Astrocyte (in vitro differentiated cells and primary cell): ENCODE measurements at regions not wholly inside any gene's neighbourhood (a gene's known extent, or its start where the extent isn't known, plus 50 kb on each side); places are given as distances from the start of the nearest gene placed in this dataset.

Experiments
- DNase-seq: peaks from one replicate; pipeline ENCODE4 v3.0.0-alpha.2; 2010; ENCODE audit warnings: low read depth
- FAIRE-seq: peaks from 2 replicates; lab custom pipeline; 2011; peaks lifted over from hg19 to GRCh38; lab: Jason Lieb, UNC
- H2AFZ ChIP-seq: 2 replicates; pipeline ENCODE4 v1.6.0; 2012; ENCODE audit warnings: low read depth, low read length, inconsistent platforms
- H3K27ac ChIP-seq: 2 replicates; pipeline ENCODE4 v1.5.1; 2011; ENCODE audit warnings: low read depth, low read length, inconsistent platforms
- H3K27me3 ChIP-seq: 2 replicates; pipeline ENCODE4 v1.6.0; 2011; ENCODE audit warnings: low read length, inconsistent platforms; ENCODE audit not compliant: insufficient read depth
- H3K36me3 ChIP-seq: 2 replicates; pipeline ENCODE4 v1.5.1; 2011; ENCODE audit warnings: low read length, inconsistent platforms; ENCODE audit not compliant: insufficient read depth
- H3K4me1 ChIP-seq: 2 replicates; pipeline ENCODE4 v1.5.1; 2011; ENCODE audit warnings: low read length, inconsistent platforms; ENCODE audit not compliant: insufficient read depth
- H3K4me2 ChIP-seq: 2 replicates; pipeline ENCODE4 v1.6.0; 2012; ENCODE audit warnings: low read length, inconsistent platforms
- H3K4me3 ChIP-seq: 2 replicates; pipeline ENCODE4 v1.5.1; 2011; ENCODE audit warnings: low read depth, mild to moderate bottlenecking, low read length, inconsistent platforms; ENCODE audit not compliant: insufficient read depth
- H3K79me2 ChIP-seq: 2 replicates; pipeline ENCODE4 v1.6.0; 2012; ENCODE audit warnings: mild to moderate bottlenecking, low read length, inconsistent platforms; ENCODE audit not compliant: insufficient read depth
- H3K9ac ChIP-seq: 2 replicates; pipeline ENCODE4 v1.6.0; 2012; ENCODE audit warnings: mild to moderate bottlenecking, low read length, inconsistent platforms
- H3K9me3 ChIP-seq: 2 replicates; pipeline ENCODE4 v1.5.1; 2012; ENCODE audit warnings: low read depth, mild to moderate bottlenecking, low read length, inconsistent platforms; ENCODE audit not compliant: insufficient read depth
- H4K20me1 ChIP-seq: 2 replicates; pipeline ENCODE4 v1.6.0; 2012; ENCODE audit warnings: low read length, inconsistent platforms; ENCODE audit not compliant: insufficient read depth
- H3K27ac Mint-ChIP-seq: one replicate; pipeline ENCODE4 v1.8.0; 2021; ENCODE audit warnings: mild to moderate bottlenecking, mixed read lengths; ENCODE audit not compliant: unreplicated experiment
- H3K27me3 Mint-ChIP-seq: one replicate; pipeline ENCODE4 v1.8.0; 2021; ENCODE audit warnings: low read depth, mixed read lengths; ENCODE audit not compliant: unreplicated experiment
- H3K36me3 Mint-ChIP-seq: one replicate; pipeline ENCODE4 v1.8.0; 2021; ENCODE audit warnings: low read depth, mixed read lengths; ENCODE audit not compliant: unreplicated experiment
- H3K4me1 Mint-ChIP-seq: one replicate; pipeline ENCODE4 v1.8.0; 2021; ENCODE audit warnings: low read depth, mixed read lengths; ENCODE audit not compliant: unreplicated experiment
- H3K4me3 Mint-ChIP-seq: one replicate; pipeline ENCODE4 v1.8.0; 2021; ENCODE audit warnings: mild to moderate bottlenecking, moderate library complexity, mixed read lengths; ENCODE audit not compliant: unreplicated experiment
- H3K9me3 Mint-ChIP-seq: one replicate; pipeline ENCODE4 v1.8.0; 2021; ENCODE audit warnings: mild to moderate bottlenecking, mixed read lengths; ENCODE audit not compliant: unreplicated experiment
- CTCF ChIP-seq: IDR thresholded peaks from 2 replicates; pipeline ENCODE4 v1.5.1; 2011; ENCODE audit warnings: low read depth, mild to moderate bottlenecking, inconsistent platforms, low read length, moderate library complexity; ENCODE audit not compliant: insufficient read depth
- EZH2 ChIP-seq: IDR thresholded peaks from 2 replicates; pipeline ENCODE4 v1.6.1; 2012; ENCODE audit warnings: mild to moderate bottlenecking, low read length, inconsistent platforms; ENCODE audit not compliant: insufficient read depth

GRCh38 chr2:226423498-226423960, 376.1 kb downstream of the IRS1 start:
- Histone ChIP-seq H3K9me3 (no peaks in the 10 kb centered on the region), H3K4me1 (peaks cover 47% of the 10 kb centered on the region), H3K27ac (no peak overlapping the region), H2AFZ (no peak overlapping the region), H3K4me2 (peak overlapping the region; percentile 56), H3K9ac (no peak overlapping the region), H4K20me1 (no peaks in the 10 kb centered on the region), H3K79me2 (no peaks in the 10 kb centered on the region), H3K27me3 (no peaks in the 10 kb centered on the region), H3K36me3 (no peaks in the 10 kb centered on the region), H3K4me3 (no peak overlapping the region)
- H3K4me3 Mint-ChIP-seq, result no peak overlapping the region
- peaks cover 52% of the 10 kb centered on the region for H3K4me1 Mint-ChIP-seq
- FAIRE-seq (no peak), DNase-seq (peak; percentile 44)
- H3K27ac Mint-ChIP-seq, result no peak overlapping the region
- no peaks in the 10 kb centered on the region for H3K36me3 Mint-ChIP-seq
- H3K9me3 Mint-ChIP-seq, result no peaks in the 10 kb centered on the region
- TF ChIP-seq CTCF, result no peak
- TF ChIP-seq EZH2, result no peak
- no peaks in the 10 kb centered on the region for H3K27me3 Mint-ChIP-seq

GRCh38 chr2:226420646-226421045, 379.0 kb downstream of the IRS1 start:
- Histone ChIP-seq H3K27ac (no peak overlapping the region), H3K4me3 (no peak overlapping the region), H3K36me3 (no peaks in the 10 kb centered on the region), H3K27me3 (no peaks in the 10 kb centered on the region), H3K4me2 (no peak overlapping the region), H3K9ac (no peak overlapping the region), H2AFZ (no peak overlapping the region), H4K20me1 (no peaks in the 10 kb centered on the region), H3K4me1 (peaks cover 19% of the 10 kb centered on the region), H3K79me2 (no peaks in the 10 kb centered on the region), H3K9me3 (no peaks in the 10 kb centered on the region)
- Mint-ChIP-seq H3K27ac (no peak overlapping the region), H3K36me3 (no peaks in the 10 kb centered on the region), H3K9me3 (no peaks in the 10 kb centered on the region), H3K4me1 (peaks cover 26% of the 10 kb centered on the region), H3K4me3 (no peak overlapping the region), H3K27me3 (no peaks in the 10 kb centered on the region)
- peak; percentile 47 for DNase-seq
- FAIRE-seq, result no peak
- TF ChIP-seq CTCF, result no peak
- no peak for TF ChIP-seq EZH2

- Histone ChIP-seq H3K79me2 (no peaks in the 10 kb centered on the region), H3K27me3 (no peaks in the 10 kb centered on the region), H3K4me1 (peaks cover 2% of the 10 kb centered on the region), H3K9ac (no peak overlapping the region), H4K20me1 (no peaks in the 10 kb centered on the region), H3K4me3 (no peak overlapping the region), H3K4me2 (no peak overlapping the region), H3K9me3 (no peaks in the 10 kb centered on the region), H3K27ac (no peak overlapping the region), H2AFZ (no peak overlapping the region), H3K36me3 (no peaks in the 10 kb centered on the region)
- no peak overlapping the region for H3K4me3 Mint-ChIP-seq
- no peaks in the 10 kb centered on the region for H3K27me3 Mint-ChIP-seq
- FAIRE-seq (no peak), DNase-seq (no peak)
- no peaks in the 10 kb centered on the region for H3K9me3 Mint-ChIP-seq
- H3K4me1 Mint-ChIP-seq, result peaks cover 10% of the 10 kb centered on the region
- no peak for TF ChIP-seq EZH2
- no peak for TF ChIP-seq CTCF
- H3K36me3 Mint-ChIP-seq, result no peaks in the 10 kb centered on the region
- no peak overlapping the region for H3K27ac Mint-ChIP-seq
These were observed 381.1 kb downstream of the IRS1 start for GRCh38 chr2:226418521-226418920.
